Ovary (tissue), 7 donors: ENCODE measurements at regions not wholly inside any gene's neighbourhood (a gene's known extent, or its start where the extent isn't known, plus 50 kb on each side); places are given as distances from the start of the nearest gene placed in this dataset.

Experiments used
- DNase-seq, 5 donors: peaks; one replicate each; pipeline ENCODE4 v3.0.0-alpha.2; 2019 to 2020
- H3K27ac ChIP-seq, 2 donors: fragments of 200-600 bp; one replicate each; pipeline versions ENCODE4 v1.5.1 to v1.8.0; 2019 to 2022
- H3K27me3 ChIP-seq: fragments of 200-600 bp; one replicate; pipeline ENCODE4 v1.8.0; 2022
- H3K36me3 ChIP-seq: fragments of 200-600 bp; sonication (generic); one replicate; pipeline ENCODE4 v1.5.1; 2019
- H3K4me1 ChIP-seq: one replicate; pipeline ENCODE4 v1.8.1; 2013; ENCODE audit warnings: mild to moderate bottlenecking, moderate library complexity; ENCODE audit not compliant: insufficient read depth
- H3K4me3 ChIP-seq: fragments of 200-600 bp; sonication (generic); one replicate; pipeline ENCODE4 v1.5.1; 2017
- H3K9me3 ChIP-seq, 2 donors: fragments of 200-600 bp in 1 of 2; sonication (generic) in 1 of 2; one replicate each; pipeline versions ENCODE4 v1.5.1 to v1.8.1; 2013 to 2019; ENCODE audit warnings: mild to moderate bottlenecking in 1 of 2, moderate library complexity in 1 of 2
- EP300 ChIP-seq: sonication (generic); formaldehyde crosslinking; IDR thresholded peaks from one replicate; pipeline ENCODE4 v1.6.1; 2017; ENCODE audit warnings: antibody characterized with exemption
- POLR2A ChIP-seq: fragments of 450-650 bp; IDR thresholded peaks from one replicate; pipeline ENCODE4 v1.6.1; 2017; ENCODE audit warnings: antibody characterized with exemption, mild to moderate bottlenecking, moderate library complexity
- WGBS, 3 donors: extraction: QIAGEN DNeasy Blood & Tissue Kit in 1 of 3; methylation state at CpG; one replicate each; pipeline versions ENCODE4 v1.1.5 to v1.1.7; 2013 to 2017; 5-methylcytosine and 5-hydroxymethylcytosine counted together
- intact Hi-C, 4 donors: fragments of 100-400 bp; cut with DNase I; formaldehyde crosslinking; loops; one replicate each; pipeline versions ENCODE4 v1.11.0 to v1.15.1; 2022 to 2023
- TF ChIP-seq, protein P1 (sequence below), 3 donors: fragments of 450-650 bp in 2 of 3; fragments of 200-600 bp in 1 of 3; IDR thresholded peaks; one replicate each; pipeline versions ENCODE4 v1.5.1 to v1.8.0; 2016 to 2022; ENCODE audit warnings: antibody characterized with exemption in 3 of 3, mild to moderate bottlenecking in 1 of 3
- donor health status: DM: no; HTN: no; CAD: no; lungs with moderate emphysema.
- donor health status: DM: no; HTN: no; CAD: no.
- donor health status: Bipolar disorder and iron deficiency.
- donor health status: DM: no; HTN: no; CAD: no.
- donor health status: DM: yes; HTN: yes; CAD: no.

GRCh38 chr16:5472552-5472951 lies 375.0 kb upstream of the EEF2KMT start:
- Histone ChIP-seq H3K27me3 (no peaks in the 10 kb centered on the region), H3K4me3 (no peak overlapping the region), H3K27ac (no peak overlapping the region), H3K9me3 (peaks cover 0 to 5% of the 10 kb centered on the region in 2 donors), H3K4me1 (no peaks in the 10 kb centered on the region), H3K36me3 (no peaks in the 10 kb centered on the region)
- TF ChIP-seq, protein P1, sequence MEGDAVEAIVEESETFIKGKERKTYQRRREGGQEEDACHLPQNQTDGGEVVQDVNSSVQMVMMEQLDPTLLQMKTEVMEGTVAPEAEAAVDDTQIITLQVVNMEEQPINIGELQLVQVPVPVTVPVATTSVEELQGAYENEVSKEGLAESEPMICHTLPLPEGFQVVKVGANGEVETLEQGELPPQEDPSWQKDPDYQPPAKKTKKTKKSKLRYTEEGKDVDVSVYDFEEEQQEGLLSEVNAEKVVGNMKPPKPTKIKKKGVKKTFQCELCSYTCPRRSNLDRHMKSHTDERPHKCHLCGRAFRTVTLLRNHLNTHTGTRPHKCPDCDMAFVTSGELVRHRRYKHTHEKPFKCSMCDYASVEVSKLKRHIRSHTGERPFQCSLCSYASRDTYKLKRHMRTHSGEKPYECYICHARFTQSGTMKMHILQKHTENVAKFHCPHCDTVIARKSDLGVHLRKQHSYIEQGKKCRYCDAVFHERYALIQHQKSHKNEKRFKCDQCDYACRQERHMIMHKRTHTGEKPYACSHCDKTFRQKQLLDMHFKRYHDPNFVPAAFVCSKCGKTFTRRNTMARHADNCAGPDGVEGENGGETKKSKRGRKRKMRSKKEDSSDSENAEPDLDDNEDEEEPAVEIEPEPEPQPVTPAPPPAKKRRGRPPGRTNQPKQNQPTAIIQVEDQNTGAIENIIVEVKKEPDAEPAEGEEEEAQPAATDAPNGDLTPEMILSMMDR (IDR thresholded peaks at IDR 0.05) = no peak
- TF ChIP-seq POLR2A (no peak), EP300 (no peak)
- intact Hi-C loops = no loop called here
- no peak for DNase-seq
- 1 to 11% (median 11%) methylated on average over 7 of the region's 7 CpGs for WGBS, 3 donors

DNA sequence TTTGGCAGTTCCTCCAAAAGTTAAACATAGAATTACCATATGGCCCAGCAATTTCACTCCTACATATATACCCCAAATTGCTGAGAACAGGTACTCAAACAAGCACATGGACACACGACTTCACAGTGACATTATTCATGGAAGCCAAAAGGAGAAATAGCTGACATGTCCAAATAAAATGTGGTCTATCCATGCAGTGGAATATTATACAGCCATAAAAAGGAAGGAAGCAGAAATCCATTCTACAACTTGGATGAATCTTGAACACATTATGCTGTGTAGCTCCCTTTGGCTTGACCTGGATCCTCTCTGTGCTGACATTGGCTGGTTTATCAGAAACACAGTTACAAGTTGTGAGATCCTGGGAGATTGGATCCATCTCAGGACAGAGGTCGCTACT lies 370.9 kb upstream of the EEF2KMT start:
- Histone ChIP-seq H3K27ac (no peak overlapping the region), H3K36me3 (no peaks in the 10 kb centered on the region), H3K9me3 (peaks cover 0 to 3% of the 10 kb centered on the region in 2 donors), H3K27me3 (no peaks in the 10 kb centered on the region), H3K4me1 (no peaks in the 10 kb centered on the region), H3K4me3 (no peak overlapping the region)
- 58 to 66% (median 61%) methylated on average over 2 of the region's 2 CpGs for WGBS, 3 donors
- intact Hi-C loops = no loop called here
- DNase-seq = no peak
- TF ChIP-seq EP300 = no peak
- TF ChIP-seq POLR2A = no peak
- TF ChIP-seq, protein P1 (IDR thresholded peaks at IDR 0.05) = no peak

GRCh38 chr16:5467552-5467951 lies 370.0 kb upstream of the EEF2KMT start:
- Histone ChIP-seq H3K9me3 (peaks cover 0 to 3% of the 10 kb centered on the region in 2 donors), H3K27me3 (no peaks in the 10 kb centered on the region), H3K27ac (no peak overlapping the region), H3K36me3 (no peaks in the 10 kb centered on the region), H3K4me3 (no peak overlapping the region), H3K4me1 (no peaks in the 10 kb centered on the region)
- no peak for DNase-seq
- TF ChIP-seq POLR2A (no peak), EP300 (no peak)
- TF ChIP-seq, protein P1 (IDR thresholded peaks at IDR 0.05) = no peak
- intact Hi-C loops = no loop called here
- 78 to 80% (median 80%) methylated on average over 3 of the region's 3 CpGs for WGBS, 3 donors

DNA sequence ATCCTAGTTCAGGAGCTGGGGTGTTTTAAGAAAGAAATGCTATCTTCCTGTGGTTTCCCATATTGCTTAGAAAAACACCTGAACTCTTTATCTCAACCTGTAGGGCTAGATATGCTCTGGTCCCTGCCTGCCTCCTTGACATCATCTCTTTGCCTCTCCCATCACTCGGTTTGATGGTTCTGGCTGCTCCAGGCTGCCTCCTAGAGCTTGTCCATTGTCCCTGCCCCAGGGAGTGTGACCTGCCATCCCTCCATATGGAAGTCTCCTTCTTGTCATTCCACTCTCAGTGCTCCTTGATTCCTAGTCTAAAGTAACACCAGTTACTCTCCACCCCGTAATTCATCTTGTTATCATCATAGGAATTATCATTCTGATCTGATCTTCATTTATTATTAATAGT lies 369.0 kb upstream of the EEF2KMT start:
- no peak overlapping the region for H3K4me3 ChIP-seq
- 43 to 52% (median 48%) methylated on average over 2 of the region's 2 CpGs for WGBS, 3 donors
- intact Hi-C loops = no loop called here
- no peak overlapping the region for H3K27ac ChIP-seq
- no peaks in the 10 kb centered on the region for H3K4me1 ChIP-seq
- no peak for TF ChIP-seq POLR2A
- TF ChIP-seq, protein P1 (IDR thresholded peaks at IDR 0.05) = no peak
- TF ChIP-seq EP300 = no peak
- H3K9me3 ChIP-seq = peaks cover 0 to 3% of the 10 kb centered on the region in 2 donors
- no peaks in the 10 kb centered on the region for H3K36me3 ChIP-seq
- H3K27me3 ChIP-seq = no peaks in the 10 kb centered on the region
- DNase-seq = no peak

GRCh38 chr16:5465714-5466113 lies 368.1 kb upstream of the EEF2KMT start:
- TF ChIP-seq, protein P1 (IDR thresholded peaks at IDR 0.05) = no peak
- TF ChIP-seq POLR2A (no peak), EP300 (no peak)
- Histone ChIP-seq H3K36me3 (no peaks in the 10 kb centered on the region), H3K4me1 (no peaks in the 10 kb centered on the region), H3K4me3 (no peak overlapping the region), H3K27me3 (no peaks in the 10 kb centered on the region), H3K27ac (no peak overlapping the region), H3K9me3 (peaks cover 0 to 3% of the 10 kb centered on the region in 2 donors)
- intact Hi-C loops = no loop called here
- 65 to 82% (median 68%) methylated on average over 6 of the region's 6 CpGs for WGBS, 3 donors
- DNase-seq = no peak
